ENCODE measurements at regions not wholly inside any gene's neighbourhood (a gene's known extent, or its start where the extent isn't known, plus 50 kb on each side); places are given as distances from the start of the nearest gene placed in this dataset.
"Not testable (repeated sequence)": the region's sequence is repeated elsewhere in the genome, so short reads cannot be mapped to it uniquely, and the experiment has no call there.

GRCh38 chr5:74481357-74481756, 159.2 kb downstream of the ENC1 start:
- not testable (repeated sequence) for H3K27ac ChIP-seq (ENCODE audit: insufficient read depth, low read depth, low read length, poor library complexity, severe bottlenecking); H3K27me3 ChIP-seq (ENCODE audit: control insufficient read depth, insufficient read depth, low read length, poor library complexity, severe bottlenecking); H3K36me3 ChIP-seq (ENCODE audit: control insufficient read depth, insufficient read depth, low read length); H3K9me3 ChIP-seq (ENCODE audit: control insufficient read depth, low read length); H3K4me3 ChIP-seq (ENCODE audit: insufficient read depth, low read depth, low read length)
- 89 to 98% methylated on average over 2 of the region's 2 CpGs for WGBS, 2 experiments
- peaks cover 13% of the 10 kb centered on the region for H3K4me1 ChIP-seq (ENCODE audit: control insufficient read depth, insufficient read depth, low read length)

GRCh38 chr5:74480201-74480600, 160.3 kb downstream of the ENC1 start:
- no peak overlapping the region for H3K27ac ChIP-seq (ENCODE audit: insufficient read depth, low read depth, low read length, poor library complexity, severe bottlenecking)
- 89 to 94% methylated on average over 6 of the region's 6 CpGs for WGBS, 2 experiments
- H3K9me3 ChIP-seq (ENCODE audit: control insufficient read depth, low read length) = no peaks in the 10 kb centered on the region

GRCh38 chr5:74478328-74478727, 162.2 kb downstream of the ENC1 start:
- no peak overlapping the region for H3K27ac ChIP-seq (ENCODE audit: insufficient read depth, low read depth, low read length, poor library complexity, severe bottlenecking)
- no peaks in the 10 kb centered on the region for H3K36me3 ChIP-seq (ENCODE audit: control insufficient read depth, insufficient read depth, low read length)
- no peaks in the 10 kb centered on the region for H3K27me3 ChIP-seq (ENCODE audit: control insufficient read depth, insufficient read depth, low read length, poor library complexity, severe bottlenecking)
- peaks cover 13% of the 10 kb centered on the region for H3K4me1 ChIP-seq (ENCODE audit: control insufficient read depth, insufficient read depth, low read length)
- no peak overlapping the region for H3K4me3 ChIP-seq (ENCODE audit: insufficient read depth, low read depth, low read length)
- no peaks in the 10 kb centered on the region for H3K9me3 ChIP-seq (ENCODE audit: control insufficient read depth, low read length)
- WGBS, 2 experiments = 71 to 75% methylated on average over 5 of the region's 5 CpGs

More at GRCh38 chr5:74480201-74480600, 160.3 kb downstream of the ENC1 start:
- Histone ChIP-seq H3K27me3 (ENCODE audit: control insufficient read depth, insufficient read depth, low read length, poor library complexity, severe bottlenecking) (no peaks in the 10 kb centered on the region), H3K36me3 (ENCODE audit: control insufficient read depth, insufficient read depth, low read length) (no peaks in the 10 kb centered on the region), H3K4me3 (ENCODE audit: insufficient read depth, low read depth, low read length) (no peak overlapping the region), H3K4me1 (ENCODE audit: control insufficient read depth, insufficient read depth, low read length) (peaks cover 13% of the 10 kb centered on the region)

- Histone ChIP-seq H3K9me3 (ENCODE audit: control insufficient read depth, low read length) (no peaks in the 10 kb centered on the region), H3K27me3 (ENCODE audit: control insufficient read depth, insufficient read depth, low read length, poor library complexity, severe bottlenecking) (no peaks in the 10 kb centered on the region), H3K36me3 (ENCODE audit: control insufficient read depth, insufficient read depth, low read length) (no peaks in the 10 kb centered on the region), H3K4me3 (ENCODE audit: insufficient read depth, low read depth, low read length) (no peak overlapping the region), H3K27ac (ENCODE audit: insufficient read depth, low read depth, low read length, poor library complexity, severe bottlenecking) (no peak overlapping the region), H3K4me1 (ENCODE audit: control insufficient read depth, insufficient read depth, low read length) (peaks cover 13% of the 10 kb centered on the region)
- WGBS, 2 experiments = 84 to 87% methylated on average over 12 of the region's 12 CpGs
These were observed 162.8 kb downstream of the ENC1 start for GRCh38 chr5:74477761-74478160.

GRCh38 chr5:74476819-74477453, 163.6 kb downstream of the ENC1 start:
- no peaks in the 10 kb centered on the region for H3K27me3 ChIP-seq (ENCODE audit: control insufficient read depth, insufficient read depth, low read length, poor library complexity, severe bottlenecking)
- 83 to 92% methylated on average over 4 to 7 of the region's 7 CpGs for WGBS, 2 experiments
- no peak overlapping the region for H3K27ac ChIP-seq (ENCODE audit: insufficient read depth, low read depth, low read length, poor library complexity, severe bottlenecking)
- H3K9me3 ChIP-seq (ENCODE audit: control insufficient read depth, low read length) = no peaks in the 10 kb centered on the region
- H3K4me3 ChIP-seq (ENCODE audit: insufficient read depth, low read depth, low read length) = no peak overlapping the region
- peaks cover 6% of the 10 kb centered on the region for H3K4me1 ChIP-seq (ENCODE audit: control insufficient read depth, insufficient read depth, low read length)
- no peaks in the 10 kb centered on the region for H3K36me3 ChIP-seq (ENCODE audit: control insufficient read depth, insufficient read depth, low read length)

- H3K4me1 ChIP-seq (ENCODE audit: control insufficient read depth, insufficient read depth, low read length) = peaks cover 3% of the 10 kb centered on the region
- H3K9me3 ChIP-seq (ENCODE audit: control insufficient read depth, low read length) = no peaks in the 10 kb centered on the region
- no peaks in the 10 kb centered on the region for H3K27me3 ChIP-seq (ENCODE audit: control insufficient read depth, insufficient read depth, low read length, poor library complexity, severe bottlenecking)
- H3K4me3 ChIP-seq (ENCODE audit: insufficient read depth, low read depth, low read length) = no peak overlapping the region
- H3K27ac ChIP-seq (ENCODE audit: insufficient read depth, low read depth, low read length, poor library complexity, severe bottlenecking) = no peak overlapping the region
- WGBS, 2 experiments = 78 to 81% methylated on average over 6 to 7 of the region's 7 CpGs
- no peaks in the 10 kb centered on the region for H3K36me3 ChIP-seq (ENCODE audit: control insufficient read depth, insufficient read depth, low read length)
These were observed 164.3 kb downstream of the ENC1 start for GRCh38 chr5:74476046-74476818.

GRCh38 chr5:74471875-74472274, 168.7 kb downstream of the ENC1 start:
- no peaks in the 10 kb centered on the region for H3K9me3 ChIP-seq (ENCODE audit: control insufficient read depth, low read length)
- WGBS, 2 experiments = 87 to 95% methylated on average over 2 of the region's 2 CpGs
- H3K27ac ChIP-seq (ENCODE audit: insufficient read depth, low read depth, low read length, poor library complexity, severe bottlenecking) = no peak overlapping the region

GRCh38 chr5:74469234-74469994, 171.1 kb downstream of the ENC1 start:
- H3K27me3 ChIP-seq (ENCODE audit: control insufficient read depth, insufficient read depth, low read length, poor library complexity, severe bottlenecking) = no peaks in the 10 kb centered on the region
- H3K4me1 ChIP-seq (ENCODE audit: control insufficient read depth, insufficient read depth, low read length) = no peaks in the 10 kb centered on the region
- no peak overlapping the region for H3K4me3 ChIP-seq (ENCODE audit: insufficient read depth, low read depth, low read length)
- whole genome bisulfite sequencing, 2 experiments = 89 to 92% methylated on average over 8 of the region's 8 CpGs
- no peak overlapping the region for H3K27ac ChIP-seq (ENCODE audit: insufficient read depth, low read depth, low read length, poor library complexity, severe bottlenecking)
- H3K9me3 ChIP-seq (ENCODE audit: control insufficient read depth, low read length) = no peaks in the 10 kb centered on the region
- no peaks in the 10 kb centered on the region for H3K36me3 ChIP-seq (ENCODE audit: control insufficient read depth, insufficient read depth, low read length)

More at GRCh38 chr5:74471875-74472274, 168.7 kb downstream of the ENC1 start:
- Histone ChIP-seq H3K36me3 (ENCODE audit: control insufficient read depth, insufficient read depth, low read length) (no peaks in the 10 kb centered on the region), H3K4me3 (ENCODE audit: insufficient read depth, low read depth, low read length) (no peak overlapping the region), H3K27me3 (ENCODE audit: control insufficient read depth, insufficient read depth, low read length, poor library complexity, severe bottlenecking) (no peaks in the 10 kb centered on the region), H3K4me1 (ENCODE audit: control insufficient read depth, insufficient read depth, low read length) (no peaks in the 10 kb centered on the region)

- no peak overlapping the region for H3K27ac ChIP-seq (ENCODE audit: insufficient read depth, low read depth, low read length, poor library complexity, severe bottlenecking)
- WGBS, 2 experiments = 93 to 95% methylated on average over 5 of the region's 5 CpGs
- H3K9me3 ChIP-seq (ENCODE audit: control insufficient read depth, low read length) = no peaks in the 10 kb centered on the region
- H3K4me1 ChIP-seq (ENCODE audit: control insufficient read depth, insufficient read depth, low read length) = no peaks in the 10 kb centered on the region
- no peaks in the 10 kb centered on the region for H3K36me3 ChIP-seq (ENCODE audit: control insufficient read depth, insufficient read depth, low read length)
- H3K4me3 ChIP-seq (ENCODE audit: insufficient read depth, low read depth, low read length) = no peak overlapping the region
- H3K27me3 ChIP-seq (ENCODE audit: control insufficient read depth, insufficient read depth, low read length, poor library complexity, severe bottlenecking) = no peaks in the 10 kb centered on the region
These were observed 172.1 kb downstream of the ENC1 start for GRCh38 chr5:74468421-74468820.

- Histone ChIP-seq H3K36me3 (ENCODE audit: control insufficient read depth, insufficient read depth, low read length) (no peaks in the 10 kb centered on the region), H3K27ac (ENCODE audit: insufficient read depth, low read depth, low read length, poor library complexity, severe bottlenecking) (no peak overlapping the region), H3K9me3 (ENCODE audit: control insufficient read depth, low read length) (no peaks in the 10 kb centered on the region), H3K27me3 (ENCODE audit: control insufficient read depth, insufficient read depth, low read length, poor library complexity, severe bottlenecking) (no peaks in the 10 kb centered on the region), H3K4me3 (ENCODE audit: insufficient read depth, low read depth, low read length) (no peak overlapping the region), H3K4me1 (ENCODE audit: control insufficient read depth, insufficient read depth, low read length) (no peaks in the 10 kb centered on the region)
- 84 to 93% methylated on average over 2 of the region's 2 CpGs for WGBS, 2 experiments
These were observed 174.8 kb downstream of the ENC1 start for GRCh38 chr5:74465724-74466123.

Data from ectodermal cell (in vitro differentiated cells).